Activated T-cell treated with anti-CD3 and anti-CD28 coated beads for 4 hours (primary cell): ENCODE measurements at regions not wholly inside any gene's neighbourhood (a gene's known extent, or its start where the extent isn't known, plus 50 kb on each side); places are given as distances from the start of the nearest gene placed in this dataset.
"Not testable (repeated sequence)": the region's sequence is repeated elsewhere in the genome, so short reads cannot be mapped to it uniquely, and the experiment has no call there.

Source experiments
- DNase-seq: peaks from one replicate; pipeline ENCODE4 v3.0.0-alpha.2; 2020

DNA sequence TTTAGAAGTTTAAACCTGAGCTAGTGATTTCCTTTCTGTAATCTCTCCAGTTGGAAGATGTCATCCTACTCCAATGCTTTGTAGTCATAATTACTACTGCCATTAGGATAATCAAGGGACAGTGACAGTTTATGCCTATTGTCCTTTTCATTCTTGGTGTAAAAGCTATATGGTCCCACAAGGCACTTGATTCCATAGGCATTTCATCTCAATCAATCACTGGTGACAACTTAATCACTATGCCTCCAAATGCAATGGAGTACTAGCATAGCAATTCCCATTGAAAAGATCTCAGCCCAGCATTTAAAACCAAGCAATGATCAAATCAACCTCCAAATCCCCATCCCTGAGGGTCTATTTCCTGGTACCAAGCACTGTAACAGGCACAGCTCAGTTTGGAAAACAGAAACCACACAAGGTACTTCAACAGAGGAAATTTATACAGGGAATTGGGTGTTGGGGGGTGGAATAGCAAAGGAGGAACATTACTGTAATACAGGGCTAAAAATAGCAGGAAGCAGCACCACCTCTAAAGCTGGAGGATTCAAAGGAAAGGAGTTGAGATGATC is 51.0 kb downstream of the FHIP2A start:
- no peak for DNase-seq

DNA sequence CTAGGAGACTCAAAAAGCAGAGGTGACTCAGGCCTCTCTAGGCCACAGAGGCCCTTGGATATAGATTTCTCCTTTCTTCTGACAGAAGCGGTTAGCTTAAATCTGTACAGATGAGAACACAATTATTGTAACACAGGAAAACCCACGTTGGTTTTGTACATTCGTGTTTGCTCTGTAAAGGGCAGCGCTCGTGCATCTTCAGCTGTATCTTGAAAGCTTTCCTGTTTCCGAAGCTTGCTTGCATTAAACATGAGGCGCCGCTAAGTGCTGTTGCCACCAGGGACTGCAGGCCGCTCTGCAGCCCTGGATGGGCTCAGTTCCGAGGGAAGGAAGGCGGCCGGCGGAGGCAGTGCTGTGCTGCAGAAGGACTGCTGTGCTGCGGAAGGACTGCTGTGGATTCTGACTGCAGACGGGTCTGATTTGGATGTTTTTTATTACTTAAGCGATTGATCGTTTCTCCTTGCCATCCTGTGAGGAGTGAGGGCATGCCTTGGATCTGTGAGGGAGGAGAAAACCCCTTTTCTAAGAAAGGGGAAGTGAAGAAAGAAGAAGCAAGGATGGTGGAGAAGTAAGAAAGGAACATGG is 53.3 kb downstream of the FHIP2A start:
- DNase-seq = no peak

DNA sequence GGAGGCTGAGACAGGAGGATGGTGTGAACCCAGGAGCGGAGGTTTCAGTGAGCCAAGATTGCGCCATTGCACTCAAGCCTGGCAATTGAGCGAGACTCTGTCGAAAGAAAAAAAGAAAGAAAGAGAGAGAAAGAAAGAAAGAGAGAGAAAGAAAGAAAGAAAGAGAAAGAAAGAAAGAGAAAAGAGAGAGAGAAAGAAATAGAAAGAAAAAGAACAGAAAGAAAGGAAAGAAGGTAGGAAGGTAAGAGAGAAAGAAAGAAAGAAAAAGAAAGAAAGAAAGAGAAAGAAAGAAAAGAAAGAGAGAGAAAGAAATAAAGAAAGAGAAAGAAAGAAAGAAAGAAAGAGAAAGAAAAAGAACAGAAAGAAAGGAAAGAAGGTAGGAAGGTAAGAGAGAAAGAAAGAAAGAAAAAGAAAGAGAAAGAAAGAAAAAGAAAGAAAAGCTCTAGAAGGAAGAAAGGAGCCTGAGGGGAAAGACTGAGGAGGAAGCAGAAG is 54.1 kb downstream of the FHIP2A start:
- not testable (repeated sequence) for DNase-seq

DNA sequence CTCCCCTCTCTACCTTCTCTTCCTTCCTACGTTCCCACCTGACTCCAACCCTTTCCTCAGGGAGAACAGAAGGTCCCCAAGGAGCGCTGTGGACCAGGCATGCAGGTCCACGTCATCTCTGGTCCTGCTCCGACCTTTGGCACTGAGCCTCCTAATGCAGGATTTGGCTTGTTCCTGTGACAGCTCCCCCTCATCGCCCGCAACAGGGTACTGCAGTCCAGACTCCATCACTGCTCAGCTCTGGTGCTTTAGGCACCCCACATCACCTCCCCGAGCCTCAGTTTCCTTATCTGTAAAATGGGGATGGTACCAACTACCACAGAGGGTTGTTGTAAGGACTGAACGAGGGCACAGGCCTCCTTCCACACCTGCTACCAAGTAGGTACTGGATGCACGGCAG is 54.6 kb downstream of the FHIP2A start:
- no peak for DNase-seq

DNA sequence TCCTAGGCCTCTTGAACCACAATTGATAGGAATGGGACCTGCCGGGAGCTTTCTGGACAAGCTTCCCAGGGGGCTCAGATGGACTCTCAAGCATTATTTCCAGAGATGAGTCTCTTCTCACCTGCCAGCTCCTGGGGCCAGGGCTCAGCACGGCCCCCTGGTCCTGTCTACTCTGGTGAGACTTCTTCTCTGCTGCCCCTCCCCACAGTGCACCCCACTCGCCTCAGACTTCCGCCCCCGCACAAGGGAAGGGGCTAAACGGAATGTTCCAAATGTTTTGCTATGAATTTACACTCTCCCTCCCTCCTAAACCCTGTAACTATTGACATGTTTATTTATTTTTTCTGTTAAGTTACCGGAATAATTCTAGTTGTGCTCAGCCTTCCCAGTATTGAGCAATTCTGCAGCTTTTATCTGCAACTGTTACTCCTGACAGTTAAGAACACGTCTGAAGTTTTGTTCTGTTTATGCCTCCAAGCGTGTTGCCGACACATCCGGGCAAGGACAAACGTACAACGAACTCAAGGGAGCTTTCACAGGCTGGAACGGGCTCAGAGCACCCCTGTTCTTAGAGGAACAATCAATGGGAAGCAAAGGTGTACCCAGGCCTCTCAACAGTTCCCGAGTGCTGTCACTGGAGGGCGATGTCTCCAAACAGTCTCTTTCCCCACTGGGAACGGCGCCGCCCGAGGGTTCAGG is 55.2 kb downstream of the FHIP2A start:
- DNase-seq = peak; percentile 11

DNA sequence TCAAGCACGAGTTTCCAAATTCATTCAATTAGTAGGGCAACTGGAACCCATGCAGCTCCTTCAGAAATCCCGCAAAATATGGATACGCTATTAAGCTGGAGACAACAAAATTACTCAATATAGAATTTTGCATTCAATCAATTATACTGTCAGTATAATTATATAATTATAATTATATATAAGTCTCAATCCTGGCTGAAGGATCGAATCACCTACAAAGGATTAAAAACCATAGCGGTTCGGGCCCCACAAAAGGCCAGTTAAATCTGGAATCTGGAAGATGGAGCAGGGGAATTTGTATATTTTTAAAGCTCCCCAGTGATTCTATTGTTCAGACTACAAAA is 55.7 kb downstream of the FHIP2A start:
- DNase-seq = no peak

DNA sequence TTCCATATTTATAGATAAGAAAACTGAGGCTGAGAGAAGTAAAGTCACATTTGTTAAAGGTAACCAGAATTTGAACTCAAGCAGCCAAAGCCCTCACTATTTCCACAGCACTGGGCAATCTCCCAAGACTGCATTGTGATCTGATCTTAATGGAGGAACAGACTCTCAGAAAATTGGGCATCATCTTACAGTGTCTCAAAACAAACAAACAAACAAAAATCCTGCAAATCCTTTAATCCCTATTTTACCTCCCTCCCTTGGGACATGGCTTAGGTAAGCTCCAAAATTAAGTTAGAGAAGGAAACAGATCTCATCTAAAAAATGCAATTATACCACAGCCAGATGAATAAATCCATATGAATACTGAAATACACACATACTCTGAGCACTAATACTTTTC is 57.5 kb downstream of the FHIP2A start:
- DNase-seq = no peak

DNA sequence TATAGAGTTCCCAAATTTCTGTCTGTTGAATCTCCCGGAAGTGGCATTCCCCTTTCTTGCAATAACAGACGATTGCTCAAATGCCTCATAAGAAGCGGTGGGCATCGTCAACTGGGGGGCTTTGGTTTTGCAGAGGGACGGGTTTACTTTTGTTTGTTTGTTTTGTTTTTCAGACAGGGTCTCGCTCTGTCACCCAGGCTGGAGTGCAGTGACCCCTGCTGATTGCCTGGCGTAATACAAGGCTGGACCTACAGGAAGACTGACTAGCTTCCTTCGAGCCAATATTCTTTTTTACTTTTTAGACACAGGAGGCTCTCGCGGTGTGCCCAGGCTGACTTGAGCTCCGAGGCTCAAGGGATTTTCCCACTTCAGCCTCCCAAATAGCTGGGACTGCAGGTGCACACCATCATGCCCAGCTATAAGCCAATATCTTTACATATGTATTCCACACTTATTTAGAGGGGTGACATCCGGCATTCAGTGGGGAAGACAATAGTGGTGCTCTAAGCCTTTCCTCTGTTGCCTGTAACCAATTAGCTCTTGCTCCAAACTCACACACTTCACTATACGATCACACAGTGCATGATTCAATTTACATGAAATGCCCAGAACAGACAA is 58.1 kb downstream of the FHIP2A start:
- no peak for DNase-seq

DNA sequence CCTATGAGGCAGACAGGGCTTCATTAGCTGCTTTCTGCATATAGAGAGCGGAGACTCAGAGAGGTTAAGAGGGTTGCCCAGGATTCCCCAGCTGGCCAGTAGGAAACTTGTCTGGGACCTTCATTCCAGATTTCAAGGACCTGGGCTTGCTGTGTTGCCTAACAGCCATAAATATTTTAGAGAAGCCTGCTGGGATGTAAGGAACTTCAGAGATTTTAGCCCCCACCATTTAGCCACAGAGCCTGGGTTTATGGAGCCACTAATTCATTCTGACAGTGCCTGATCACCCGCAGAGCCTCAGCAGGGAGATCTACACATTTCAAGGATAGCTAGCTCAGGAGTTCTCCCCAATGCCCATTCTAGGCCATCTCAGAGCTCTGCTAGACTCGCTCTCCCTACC is 56.6 kb upstream of the TRUB1 start:
- DNase-seq = no peak

DNA sequence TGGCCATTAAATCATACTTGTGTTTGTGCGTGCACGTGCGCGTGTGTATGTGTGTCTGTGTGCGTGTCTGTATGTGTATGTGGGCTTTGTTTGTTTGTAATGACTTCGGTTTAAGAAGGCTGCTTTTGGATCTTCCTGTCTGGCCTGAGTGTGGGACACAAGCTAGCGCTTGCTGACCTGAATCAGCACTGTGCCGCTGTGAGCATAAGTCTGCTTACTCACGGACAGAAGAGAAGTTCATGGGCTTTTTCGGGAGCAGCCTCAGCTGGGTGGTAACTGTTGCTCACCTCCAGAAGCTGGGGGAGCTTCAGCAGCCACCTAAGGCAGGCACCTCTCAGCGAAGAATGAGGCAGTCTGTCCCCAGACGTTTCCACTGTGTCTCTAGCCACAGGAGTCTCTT is 56.1 kb upstream of the TRUB1 start:
- DNase-seq = no peak

DNA sequence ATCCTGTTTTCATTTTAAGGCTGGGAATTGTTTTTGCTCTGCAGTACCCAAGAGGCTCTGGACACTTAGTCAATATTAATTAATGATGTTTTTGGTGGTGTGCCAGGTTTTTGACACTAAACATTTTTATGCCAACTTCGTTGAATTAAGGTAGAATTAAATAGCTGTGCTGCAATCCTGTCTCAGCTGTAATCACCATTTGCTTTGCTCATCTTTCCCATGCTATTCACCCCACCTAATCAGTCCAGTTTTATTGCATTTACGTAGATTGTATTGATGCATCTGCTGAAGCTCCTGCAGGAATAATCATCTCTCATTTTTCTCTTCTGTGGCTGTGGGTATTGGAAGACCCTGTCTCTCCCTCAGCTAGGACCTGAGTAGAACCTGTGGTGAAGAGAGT is 52.6 kb upstream of the TRUB1 start:
- DNase-seq = no peak
